H1 (cell line): ENCODE measurements at regions not wholly inside any gene's neighbourhood (a gene's known extent, or its start where the extent isn't known, plus 50 kb on each side); places are given as distances from the start of the nearest gene placed in this dataset.
A peak's percentile ranks its signal among the peaks of the same experiment; 100 is the strongest.

ENCODE experiments used
- CTCF ChIA-PET: fragments of 300-600 bp; sonication (Branson Sonifier 250); formaldehyde crosslinking; loops from one replicate; lab custom pipeline; 2021; ENCODE audit not compliant: partially characterized antibody; lab: Charles Lee
- POLR2A ChIA-PET: fragments of 300-600 bp; sonication (Branson Sonifier 250); formaldehyde crosslinking; loops from one replicate; lab custom pipeline; 2021; ENCODE audit warnings: inconsistent platforms; ENCODE audit not compliant: partially characterized antibody; lab: Charles Lee
- DNase-seq, 2 experiments: peaks; one replicate each; pipeline versions ENCODE4 v3.0.0 to v3.0.0-alpha.2; 2010 to 2022; ENCODE audit warnings: low spot score in 2 of 2, low read depth in 1 of 2, mixed read lengths in 1 of 2
- FAIRE-seq: peaks from 2 replicates; lab custom pipeline; 2011; peaks lifted over from hg19 to GRCh38; lab: Jason Lieb, UNC
- H2AFZ ChIP-seq: 2 replicates; pipeline ENCODE4 v1.8.1; 2012; ENCODE audit warnings: low read length, inconsistent platforms
- H2AK5ac ChIP-seq: 2 replicates; pipeline ENCODE4 v1.6.1; 2013; ENCODE audit warnings: low read depth, low read length
- H2BK120ac ChIP-seq: replicated peaks from 2 replicates; pipeline ENCODE3; 2013; ENCODE audit warnings: low read depth, low read length, inconsistent platforms
- H2BK12ac ChIP-seq: 2 replicates; pipeline ENCODE4 v1.6.1; 2013; ENCODE audit warnings: low read depth, low read length
- H2BK15ac ChIP-seq: 2 replicates; pipeline ENCODE4 v1.6.1; 2013; ENCODE audit warnings: low read length
- H2BK20ac ChIP-seq: 2 replicates; pipeline ENCODE4 v1.6.1; 2013; ENCODE audit warnings: low read length
- H2BK5ac ChIP-seq: 2 replicates; pipeline ENCODE4 v1.6.1; 2013; ENCODE audit warnings: low read depth, low read length
- H3K14ac ChIP-seq: 2 replicates; pipeline ENCODE4 v1.6.1; 2013; ENCODE audit warnings: inconsistent platforms; ENCODE audit not compliant: insufficient read length
- H3K18ac ChIP-seq: 2 replicates; pipeline ENCODE4 v1.6.1; 2013; ENCODE audit warnings: low read length; ENCODE audit errors: extremely low read depth
- H3K23ac ChIP-seq: 2 replicates; pipeline ENCODE4 v1.6.1; 2013; ENCODE audit warnings: inconsistent platforms; ENCODE audit not compliant: insufficient read length
- H3K23me2 ChIP-seq: 2 replicates; pipeline ENCODE4 v1.6.1; 2013; ENCODE audit warnings: low read depth, low read length
- H3K27ac ChIP-seq: 2 replicates; pipeline ENCODE4 v1.6.1; 2011; ENCODE audit warnings: low read depth, low read length, inconsistent platforms
- H3K27me3 ChIP-seq, 4 experiments: replicated peaks in 1 of 4; 1 replicate in 1 of 4; 2 replicates in 3 of 4; pipeline versions ENCODE4 v1.6.1 to v1.8.1; 2011 to 2013; ENCODE audit warnings: low read length in 3 of 4, mild to moderate bottlenecking in 3 of 4, inconsistent platforms in 2 of 4, mixed read lengths in 2 of 4, moderate library complexity in 1 of 4; ENCODE audit not compliant: control insufficient read depth in 3 of 4, insufficient read depth in 3 of 4; ENCODE audit errors: extremely low read depth in 1 of 4
- H3K36me3 ChIP-seq, 4 experiments: 2 replicates each; pipeline versions ENCODE4 v1.6.1 to v1.8.1; 2011 to 2013; ENCODE audit warnings: mild to moderate bottlenecking in 4 of 4, low read length in 3 of 4, moderate library complexity in 2 of 4, control low read depth in 1 of 4, inconsistent platforms in 1 of 4; ENCODE audit not compliant: insufficient read depth in 4 of 4, control insufficient read depth in 2 of 4
- H3K4ac ChIP-seq: replicated peaks from 2 replicates; pipeline ENCODE3; 2013; ENCODE audit warnings: low read length, low read depth, mixed read lengths, inconsistent platforms; ENCODE audit not compliant: insufficient read length
- H3K4me1 ChIP-seq, 4 experiments: replicated peaks in 1 of 4; 1 replicate in 1 of 4; 2 replicates in 3 of 4; pipeline versions ENCODE4 v1.6.1 to v1.8.1; 2011 to 2013; ENCODE audit warnings: low read length in 3 of 4, inconsistent platforms in 2 of 4, mixed read lengths in 1 of 4; ENCODE audit not compliant: insufficient read depth in 4 of 4, control insufficient read depth in 3 of 4
- H3K4me2 ChIP-seq, 2 experiments: 2 replicates each; pipeline versions ENCODE4 v1.6.1 to v1.8.1; 2011 to 2013; ENCODE audit warnings: low read depth in 2 of 2, low read length in 2 of 2, control low read depth in 1 of 2, inconsistent platforms in 1 of 2, mild to moderate bottlenecking in 1 of 2; ENCODE audit not compliant: insufficient read depth in 1 of 2
- H3K4me3 ChIP-seq, 4 experiments: fragments of 200-600, 300-600 bp in 1 of 4; sonication (generic), shearing (Covaris generic), sonication (Bioruptor Twin) in 1 of 4; 2 replicates each; pipeline versions ENCODE4 v1.5.1 to v1.8.1; 2011 to 2016; ENCODE audit warnings: low read length in 4 of 4, low read depth in 3 of 4, control low read depth in 2 of 4, inconsistent platforms in 2 of 4, mild to moderate bottlenecking in 2 of 4, mixed read lengths in 1 of 4, moderate library complexity in 1 of 4; ENCODE audit not compliant: insufficient read depth in 2 of 4; ENCODE audit errors: extremely low read depth in 1 of 4
- H3K56ac ChIP-seq: replicated peaks from 2 replicates; pipeline ENCODE3; 2013; ENCODE audit warnings: low read depth, mild to moderate bottlenecking, mixed read lengths, low read length, inconsistent platforms; ENCODE audit not compliant: insufficient read length
- H3K79me1 ChIP-seq: 2 replicates; pipeline ENCODE4 v1.6.1; 2013; ENCODE audit warnings: low read depth, low read length, control low read depth
- H3K79me2 ChIP-seq, 2 experiments: 2 replicates each; pipeline versions ENCODE4 v1.6.1 to v1.8.1; 2012 to 2013; ENCODE audit warnings: low read length in 2 of 2, mild to moderate bottlenecking in 2 of 2, inconsistent platforms in 1 of 2; ENCODE audit not compliant: insufficient read depth in 2 of 2, control insufficient read depth in 1 of 2
- H3K9ac ChIP-seq, 4 experiments: replicated peaks in 1 of 4; 1 replicate in 1 of 4; 2 replicates in 3 of 4; pipeline versions ENCODE4 v1.6.1 to v1.8.1; 2011 to 2013; ENCODE audit warnings: low read depth in 3 of 4, low read length in 3 of 4, control low read depth in 2 of 4, mild to moderate bottlenecking in 2 of 4, moderate library complexity in 2 of 4, inconsistent platforms in 1 of 4; ENCODE audit errors: extremely low read depth in 1 of 4
- H3K9me3 ChIP-seq, 2 experiments: 2 replicates each; pipeline versions ENCODE4 v1.6.1 to v1.8.1; 2012 to 2013; ENCODE audit warnings: mild to moderate bottlenecking in 2 of 2, moderate library complexity in 2 of 2, control low read depth in 1 of 2, inconsistent platforms in 1 of 2, low read depth in 1 of 2, low read length in 1 of 2, mixed read lengths in 1 of 2; ENCODE audit not compliant: insufficient read depth in 2 of 2
- H4K20me1 ChIP-seq, 2 experiments: replicated peaks in 1 of 2; 2 replicates each; pipeline versions ENCODE3 to v1.8.1; 2011 to 2013; ENCODE audit warnings: inconsistent platforms in 2 of 2, low read length in 2 of 2, mild to moderate bottlenecking in 1 of 2; ENCODE audit not compliant: insufficient read depth in 2 of 2, control insufficient read depth in 1 of 2
- H4K5ac ChIP-seq: 2 replicates; pipeline ENCODE4 v1.6.1; 2013; ENCODE audit warnings: low read length, low read depth, mixed read lengths, inconsistent platforms; ENCODE audit not compliant: insufficient read length
- H4K8ac ChIP-seq: 2 replicates; pipeline ENCODE4 v1.8.0; 2013; ENCODE audit warnings: mild to moderate bottlenecking, moderate library complexity, low read length, inconsistent platforms; ENCODE audit not compliant: insufficient read depth; ENCODE audit errors: extremely low read depth
- H4K91ac ChIP-seq: replicated peaks from 2 replicates; pipeline ENCODE3; 2013; ENCODE audit warnings: low read length, mixed read lengths, inconsistent platforms; ENCODE audit not compliant: insufficient read length
- ATF3 ChIP-seq: IDR thresholded peaks from 2 replicates; pipeline ENCODE4 v1.6.1; 2011; ENCODE audit warnings: low read depth, mild to moderate bottlenecking, low read length; ENCODE audit not compliant: insufficient read depth
- BRCA1 ChIP-seq: IDR thresholded peaks from 2 replicates; pipeline ENCODE4 v1.6.1; 2012; ENCODE audit warnings: low read depth, low read length, improper control_type of control experiment
- CEBPB ChIP-seq: IDR thresholded peaks from 2 replicates; pipeline ENCODE4 v1.6.1; 2012; ENCODE audit warnings: low read depth, low read length
- CTCF ChIP-seq, 3 experiments: IDR thresholded peaks; 1 replicate in 2 of 3; 2 replicates in 1 of 3; pipeline versions ENCODE4 v1.5.1 to v1.6.1; 2011; ENCODE audit warnings: low read length in 3 of 3, mild to moderate bottlenecking in 3 of 3, inconsistent platforms in 2 of 3, low read depth in 1 of 3, moderate library complexity in 1 of 3; ENCODE audit not compliant: insufficient read depth in 1 of 3; ENCODE audit errors: control extremely low read depth in 1 of 3
- FOSL1 ChIP-seq: IDR thresholded peaks from 2 replicates; pipeline ENCODE4 v1.6.1; 2011; ENCODE audit warnings: mild to moderate bottlenecking, low read depth, low read length, moderate library complexity; ENCODE audit not compliant: insufficient read depth
- NRF1 ChIP-seq: IDR thresholded peaks from 2 replicates; pipeline ENCODE4 v1.6.1; 2011; ENCODE audit warnings: mild to moderate bottlenecking, low read depth, low read length, improper control_type of control experiment
- RAD21 ChIP-seq, 2 experiments: IDR thresholded peaks in 1 of 2; conservative IDR thresholded peaks in 1 of 2; 2 replicates each; pipeline ENCODE4 v1.6.1; 2011; ENCODE audit warnings: low read depth in 2 of 2, low read length in 2 of 2, improper control_type of control experiment in 1 of 2, inconsistent platforms in 1 of 2, mild to moderate bottlenecking in 1 of 2, moderate library complexity in 1 of 2
- SRF ChIP-seq: IDR thresholded peaks from 2 replicates; pipeline ENCODE4 v1.6.1; 2011; ENCODE audit warnings: mild to moderate bottlenecking, low read depth, low read length, moderate library complexity
- TEAD4 ChIP-seq: IDR thresholded peaks from 2 replicates; pipeline ENCODE4 v1.6.1; 2012; ENCODE audit warnings: low read depth, low read length, inconsistent platforms, mixed read lengths
- YY1 ChIP-seq: IDR thresholded peaks from 2 replicates; pipeline ENCODE4 v1.6.1; 2011; ENCODE audit warnings: low read depth, mild to moderate bottlenecking, low read length
- WGBS, 2 experiments: shearing (Covaris generic) in 1 of 2; methylation state at CpG; one replicate each; pipeline versions ENCODE4 v1.1.6 to v1.1.7; 2013 to 2015; ENCODE audit warnings: low lambda C conversion rate in 2 of 2, mixed read lengths in 2 of 2, inconsistent platforms in 1 of 2, low coverage in 1 of 2, missing lambda C conversion rate in 1 of 2; ENCODE audit not compliant: insufficient replicate concordance in 2 of 2, insufficient coverage in 1 of 2, insufficient read length in 1 of 2; ENCODE audit errors: extremely low coverage in 1 of 2, missing lambda C conversion rate in 1 of 2; 5-methylcytosine and 5-hydroxymethylcytosine counted together

GRCh38 chr14:104510216-104510615 is 69.3 kb upstream of the C14orf180 start:
- no peak overlapping the region for H3K18ac ChIP-seq
- H2BK15ac ChIP-seq: no peak overlapping the region
- H3K4ac ChIP-seq: no peak overlapping the region
- no peak overlapping the region for H3K9ac ChIP-seq
- no peaks in the 10 kb centered on the region for H3K79me1 ChIP-seq
- no peak overlapping the region for H2BK5ac ChIP-seq
- CTCF ChIA-PET: interaction anchor here (0.7 to 1.8 kb wide), 11 partner anchors 11 to 373 kb away, joined by 3 to 6 read pairs (median 4); no protein-coding TSS in a partner anchor
- POLR2A ChIA-PET: no interaction called here
- no peak overlapping the region for H3K14ac ChIP-seq
- no peaks in the 10 kb centered on the region for H3K79me2 ChIP-seq
- H2BK12ac ChIP-seq: no peak overlapping the region
- no peaks in the 10 kb centered on the region for H3K23me2 ChIP-seq
- no peaks in the 10 kb centered on the region; a peak in 1 of 7 replicates for H3K4me1 ChIP-seq
- DNase-seq (peak in 1 of 2 experiments; percentile 37), FAIRE-seq (no peak)
- no peak overlapping the region for H3K23ac ChIP-seq
- H2BK120ac ChIP-seq: no peak overlapping the region
- no peak overlapping the region for H3K27ac ChIP-seq
- no peaks in the 10 kb centered on the region for H3K36me3 ChIP-seq
- no peaks in the 10 kb centered on the region for H4K20me1 ChIP-seq
- no peak overlapping the region for H3K56ac ChIP-seq
- no peak overlapping the region for H2BK20ac ChIP-seq
- WGBS, 2 experiments: 65% methylated on average over 3 of the region's 3 CpGs; no CpG with 5 or more reads in 1 of the 2 experiments
- H3K4me2 ChIP-seq: no peak overlapping the region
- H2AK5ac ChIP-seq: no peak overlapping the region
- H3K9me3 ChIP-seq: peaks cover 0 to 3% of the 10 kb centered on the region in 2 experiments; a peak in 1 of 4 replicates
- no peak overlapping the region for H4K91ac ChIP-seq
- H4K5ac ChIP-seq: no peak overlapping the region
- no peak overlapping the region for H2AFZ ChIP-seq
- H3K27me3 ChIP-seq: no peaks in the 10 kb centered on the region
- H4K8ac ChIP-seq: no peak overlapping the region
- no peak overlapping the region for H3K4me3 ChIP-seq
- TF ChIP-seq FOSL1 (no peak), BRCA1 (no peak), CTCF (IDR thresholded peaks at IDR 0.05; ENCODE audit: control extremely low read depth in 1 of 3, insufficient read depth in 1 of 3, low read depth in 1 of 3, low read length in 3 of 3) (no peak), SRF (no peak), TEAD4 (no peak), RAD21 (IDR thresholded peaks at IDR 0.05 in 1 of 2, conservative IDR thresholded peaks at IDR 0.05 in 1 of 2; ENCODE audit: low read depth in 2 of 2, low read length in 2 of 2) (no peak), YY1 (no peak), CEBPB (no peak), ATF3 (no peak), NRF1 (no peak)
